ENCODE measurements at regions not wholly inside any gene's neighbourhood (a gene's known extent, or its start where the extent isn't known, plus 50 kb on each side); places are given as distances from the start of the nearest gene placed in this dataset.

- ATAC-seq (no peak), DNase-seq (no peak)
- Histone ChIP-seq H3K36me3 (no peaks in the 10 kb centered on the region), H3K9me3 (no peaks in the 10 kb centered on the region), H3K4me3 (no peak overlapping the region), H3K27me3 (no peaks in the 10 kb centered on the region), H3K4me1 (no peaks in the 10 kb centered on the region), H3K27ac (no peak overlapping the region)
- WGBS, 2 donors = 88 to 94% methylated on average over 3 of the region's 3 CpGs
- no peak for TF ChIP-seq CTCF (IDR thresholded peaks at IDR 0.05)
- intact Hi-C loops (cut with DNase I) = no loop called here
These were observed 154.8 kb upstream of the CYLC2 start for GRCh38 chr9:102840335-102840734.

- Histone ChIP-seq H3K36me3 (no peaks in the 10 kb centered on the region), H3K27ac (no peak overlapping the region), H3K9me3 (no peaks in the 10 kb centered on the region), H3K27me3 (no peaks in the 10 kb centered on the region), H3K4me3 (no peak overlapping the region), H3K4me1 (no peaks in the 10 kb centered on the region)
- WGBS, 2 donors = 79 to 85% methylated on average over 3 of the region's 3 CpGs
- intact Hi-C loops (cut with DNase I) = no loop called here
- ATAC-seq (no peak), DNase-seq (no peak)
- TF ChIP-seq CTCF (IDR thresholded peaks at IDR 0.05) = no peak
These were observed 162.3 kb upstream of the CYLC2 start for GRCh38 chr9:102832814-102833213.

GRCh38 chr9:102796244-102796643 is 198.9 kb upstream of the CYLC2 start:
- DNase-seq (no peak), ATAC-seq (no peak)
- Histone ChIP-seq H3K4me3 (no peak overlapping the region), H3K9me3 (peaks cover 0 to 11% (median 0%) of the 10 kb centered on the region in 11 donors), H3K27me3 (no peaks in the 10 kb centered on the region), H3K36me3 (no peaks in the 10 kb centered on the region), H3K27ac (no peak overlapping the region), H3K4me1 (no peaks in the 10 kb centered on the region)
- intact Hi-C loops (cut with DNase I) = no loop called here
- TF ChIP-seq CTCF (IDR thresholded peaks at IDR 0.05) = no peak
- WGBS, 2 donors = 39 to 41% methylated on average over 5 of the region's 5 CpGs

- intact Hi-C loops (cut with DNase I) = no loop called here
These were observed 199.6 kb upstream of the CYLC2 start for GRCh38 chr9:102795532-102795931.

More at GRCh38 chr9:102795532-102795931, 199.6 kb upstream of the CYLC2 start:
- Histone ChIP-seq H3K4me3 (no peak overlapping the region), H3K9me3 (peaks cover 0 to 11% (median 0%) of the 10 kb centered on the region in 11 donors), H3K36me3 (no peaks in the 10 kb centered on the region), H3K27ac (no peak overlapping the region), H3K27me3 (no peaks in the 10 kb centered on the region), H3K4me1 (no peaks in the 10 kb centered on the region)
- TF ChIP-seq CTCF (IDR thresholded peaks at IDR 0.05) = no peak
- ATAC-seq = no peak
- DNase-seq = no peak
